NCI-H146 treated with DMSO at 0.1 percent for 48 hours (cell line): ENCODE measurements at regions not wholly inside any gene's neighbourhood (a gene's known extent, or its start where the extent isn't known, plus 50 kb on each side); places are given as distances from the start of the nearest gene placed in this dataset.

Source experiments
- DNase-seq: peaks from one replicate; lab custom pipeline; 2025; ENCODE audit not compliant: unreplicated experiment; lab: John Stamatoyannopoulos, UW

- no peak for DNase-seq
These were observed 59.8 kb upstream of the RREB1 start for GRCh38 chr6:7047966-7048365.

GRCh38 chr6:7048894-7049293 is 58.9 kb upstream of the RREB1 start:
- no peak for DNase-seq

- no peak for DNase-seq
These were observed 57.8 kb upstream of the RREB1 start for GRCh38 chr6:7050004-7050403.

- DNase-seq, result peak; percentile 52
These were observed 56.6 kb upstream of the RREB1 start for GRCh38 chr6:7050872-7051779.

GRCh38 chr6:7051780-7052442 is 55.9 kb upstream of the RREB1 start:
- DNase-seq, result peak; percentile 28

GRCh38 chr6:7052443-7053011 is 55.2 kb upstream of the RREB1 start:
- DNase-seq, result no peak

GRCh38 chr6:7053125-7053774 is 54.5 kb upstream of the RREB1 start:
- no peak for DNase-seq
